GM19240 (cell line): ENCODE measurements at regions not wholly inside any gene's neighbourhood (a gene's known extent, or its start where the extent isn't known, plus 50 kb on each side); places are given as distances from the start of the nearest gene placed in this dataset.

Experiments
- DNase-seq: peaks from one replicate; pipeline ENCODE4 v3.0.0; 2011; ENCODE audit warnings: low spot score; ENCODE audit not compliant: insufficient read length

- no peak for DNase-seq
These were observed 160.9 kb upstream of the DMAC1 start for GRCh38 chr9:7960320-7961050.

GRCh38 chr9:7957803-7958202 lies 158.2 kb upstream of the DMAC1 start:
- DNase-seq, result no peak

GRCh38 chr9:7947577-7947976 lies 148.0 kb upstream of the DMAC1 start:
- no peak for DNase-seq

GRCh38 chr9:7946458-7946857 lies 146.9 kb upstream of the DMAC1 start:
- no peak for DNase-seq

- no peak for DNase-seq
These were observed 145.0 kb upstream of the DMAC1 start for GRCh38 chr9:7944572-7944971.

- no peak for DNase-seq
These were observed 138.3 kb upstream of the DMAC1 start for GRCh38 chr9:7937761-7938491.

GRCh38 chr9:7936996-7937395 lies 137.4 kb upstream of the DMAC1 start:
- DNase-seq, result no peak

- no peak for DNase-seq
These were observed 136.6 kb upstream of the DMAC1 start for GRCh38 chr9:7936163-7936562.

- DNase-seq, result no peak
These were observed 136.1 kb upstream of the DMAC1 start for GRCh38 chr9:7935681-7936080.

GRCh38 chr9:7932767-7933166 lies 133.2 kb upstream of the DMAC1 start:
- no peak for DNase-seq

- no peak for DNase-seq
These were observed 131.0 kb upstream of the DMAC1 start for GRCh38 chr9:7930613-7931012.

- no peak for DNase-seq
These were observed 122.1 kb upstream of the DMAC1 start for GRCh38 chr9:7921545-7922197.

GRCh38 chr9:7912037-7912535 lies 112.5 kb upstream of the DMAC1 start:
- no peak for DNase-seq

- no peak for DNase-seq
These were observed 110.9 kb upstream of the DMAC1 start for GRCh38 chr9:7910426-7911020.

GRCh38 chr9:7909537-7909936 lies 110.0 kb upstream of the DMAC1 start:
- no peak for DNase-seq

- DNase-seq, result no peak
These were observed 108.2 kb upstream of the DMAC1 start for GRCh38 chr9:7907551-7908337.

GRCh38 chr9:7906783-7907550 lies 107.4 kb upstream of the DMAC1 start:
- DNase-seq, result no peak

GRCh38 chr9:7901621-7902020 lies 102.0 kb upstream of the DMAC1 start:
- no peak for DNase-seq

GRCh38 chr9:7900541-7900940 lies 101.0 kb upstream of the DMAC1 start:
- DNase-seq, result no peak

GRCh38 chr9:7899753-7900152 lies 100.2 kb upstream of the DMAC1 start:
- DNase-seq, result no peak
